ENCODE measurements at regions not wholly inside any gene's neighbourhood (a gene's known extent, or its start where the extent isn't known, plus 50 kb on each side); places are given as distances from the start of the nearest gene placed in this dataset.

- DNase-seq (ENCODE audit: low read depth in 3 of 3) = no peak
These were observed 87.6 kb downstream of the YTHDF1 start for GRCh38 chr20:63128367-63128766.

GRCh38 chr20:63127700-63128364 lies 88.1 kb downstream of the YTHDF1 start:
- DNase-seq (ENCODE audit: low read depth in 3 of 3) = no peak

- DNase-seq (ENCODE audit: low read depth in 3 of 3) = no peak
These were observed 88.8 kb downstream of the YTHDF1 start for GRCh38 chr20:63126876-63127699.

GRCh38 chr20:63125838-63126601 lies 89.9 kb downstream of the YTHDF1 start:
- DNase-seq (ENCODE audit: low read depth in 3 of 3) = no peak

GRCh38 chr20:63125581-63125837 lies 90.4 kb downstream of the YTHDF1 start:
- no peak for DNase-seq (ENCODE audit: low read depth in 3 of 3)

GRCh38 chr20:63124782-63125580 lies 91.0 kb downstream of the YTHDF1 start:
- no peak for DNase-seq (ENCODE audit: low read depth in 3 of 3)

- no peak for DNase-seq (ENCODE audit: low read depth in 3 of 3)
These were observed 91.7 kb downstream of the YTHDF1 start for GRCh38 chr20:63124092-63124781.

GRCh38 chr20:63123331-63123741 lies 92.6 kb downstream of the YTHDF1 start:
- no peak for DNase-seq (ENCODE audit: low read depth in 3 of 3)

GRCh38 chr20:63122626-63123025 lies 93.3 kb downstream of the YTHDF1 start:
- no peak for DNase-seq (ENCODE audit: low read depth in 3 of 3)

- DNase-seq (ENCODE audit: low read depth in 3 of 3) = no peak
These were observed 94.1 kb downstream of the YTHDF1 start for GRCh38 chr20:63121749-63122405.

GRCh38 chr20:63121246-63121645 lies 94.7 kb downstream of the YTHDF1 start:
- DNase-seq (ENCODE audit: low read depth in 3 of 3) = no peak

GRCh38 chr20:63120808-63121090 lies 95.2 kb downstream of the YTHDF1 start:
- no peak for DNase-seq (ENCODE audit: low read depth in 3 of 3)

- DNase-seq (ENCODE audit: low read depth in 3 of 3) = no peak
These were observed 95.7 kb downstream of the YTHDF1 start for GRCh38 chr20:63119963-63120807.

GRCh38 chr20:63119121-63119962 lies 96.6 kb downstream of the YTHDF1 start:
- DNase-seq (ENCODE audit: low read depth in 3 of 3) = no peak

GRCh38 chr20:63118303-63119120 lies 97.4 kb downstream of the YTHDF1 start:
- no peak for DNase-seq (ENCODE audit: low read depth in 3 of 3)

- DNase-seq (ENCODE audit: low read depth in 3 of 3) = no peak
These were observed 98.1 kb downstream of the YTHDF1 start for GRCh38 chr20:63117661-63118302.

- no peak for DNase-seq (ENCODE audit: low read depth in 3 of 3)
These were observed 98.8 kb downstream of the YTHDF1 start for GRCh38 chr20:63117151-63117550.

Measured in stimulated activated CD4-positive, alpha-beta T cell treated with anti-CD3 and anti-CD28 coated beads, TNF-alpha, amount 100 ng/mL, for 24 hours (primary cell).